ENCODE measurements at regions not wholly inside any gene's neighbourhood (a gene's known extent, or its start where the extent isn't known, plus 50 kb on each side); places are given as distances from the start of the nearest gene placed in this dataset.
"Not testable (repeated sequence)": the region's sequence is repeated elsewhere in the genome, so short reads cannot be mapped to it uniquely, and the experiment has no call there.

DNA sequence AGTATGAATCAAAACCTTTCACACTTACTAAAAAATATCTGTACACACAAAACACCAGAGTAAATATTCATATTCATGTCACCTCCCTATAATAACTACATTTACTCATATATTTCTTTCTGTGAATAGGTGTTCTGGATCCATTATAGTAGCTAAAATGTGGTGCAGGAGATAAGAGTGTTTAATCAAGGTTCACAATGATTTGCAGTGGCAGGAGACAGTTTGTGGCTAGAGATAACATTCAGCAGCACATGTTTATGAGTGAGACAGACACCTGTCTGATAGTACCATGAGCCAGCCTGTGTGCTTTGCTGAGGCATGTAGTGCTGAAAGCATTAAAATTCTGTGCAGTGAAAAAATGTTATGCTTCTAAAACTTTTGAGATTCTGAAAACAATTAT is 410.3 kb downstream of the SRGAP2C start:
- Histone ChIP-seq H3K4me1 (ENCODE audit: insufficient read depth) (no peaks in the 10 kb centered on the region), H3K9me3 (no peaks in the 10 kb centered on the region), H3K27me3 (no peaks in the 10 kb centered on the region), H3K4me3 (no peak overlapping the region), H3K36me3 (no peaks in the 10 kb centered on the region), H3K27ac (no peak overlapping the region)
- TF ChIP-seq, protein P1, sequence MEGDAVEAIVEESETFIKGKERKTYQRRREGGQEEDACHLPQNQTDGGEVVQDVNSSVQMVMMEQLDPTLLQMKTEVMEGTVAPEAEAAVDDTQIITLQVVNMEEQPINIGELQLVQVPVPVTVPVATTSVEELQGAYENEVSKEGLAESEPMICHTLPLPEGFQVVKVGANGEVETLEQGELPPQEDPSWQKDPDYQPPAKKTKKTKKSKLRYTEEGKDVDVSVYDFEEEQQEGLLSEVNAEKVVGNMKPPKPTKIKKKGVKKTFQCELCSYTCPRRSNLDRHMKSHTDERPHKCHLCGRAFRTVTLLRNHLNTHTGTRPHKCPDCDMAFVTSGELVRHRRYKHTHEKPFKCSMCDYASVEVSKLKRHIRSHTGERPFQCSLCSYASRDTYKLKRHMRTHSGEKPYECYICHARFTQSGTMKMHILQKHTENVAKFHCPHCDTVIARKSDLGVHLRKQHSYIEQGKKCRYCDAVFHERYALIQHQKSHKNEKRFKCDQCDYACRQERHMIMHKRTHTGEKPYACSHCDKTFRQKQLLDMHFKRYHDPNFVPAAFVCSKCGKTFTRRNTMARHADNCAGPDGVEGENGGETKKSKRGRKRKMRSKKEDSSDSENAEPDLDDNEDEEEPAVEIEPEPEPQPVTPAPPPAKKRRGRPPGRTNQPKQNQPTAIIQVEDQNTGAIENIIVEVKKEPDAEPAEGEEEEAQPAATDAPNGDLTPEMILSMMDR (IDR thresholded peaks at IDR 0.05): no peak
- TF ChIP-seq POLR2A (IDR thresholded peaks at IDR 0.05) (no peak), EP300 (IDR thresholded peaks at IDR 0.05) (no peak)
- intact Hi-C loops (cut with DNase I): no loop called here
- DNase-seq: no peak

DNA sequence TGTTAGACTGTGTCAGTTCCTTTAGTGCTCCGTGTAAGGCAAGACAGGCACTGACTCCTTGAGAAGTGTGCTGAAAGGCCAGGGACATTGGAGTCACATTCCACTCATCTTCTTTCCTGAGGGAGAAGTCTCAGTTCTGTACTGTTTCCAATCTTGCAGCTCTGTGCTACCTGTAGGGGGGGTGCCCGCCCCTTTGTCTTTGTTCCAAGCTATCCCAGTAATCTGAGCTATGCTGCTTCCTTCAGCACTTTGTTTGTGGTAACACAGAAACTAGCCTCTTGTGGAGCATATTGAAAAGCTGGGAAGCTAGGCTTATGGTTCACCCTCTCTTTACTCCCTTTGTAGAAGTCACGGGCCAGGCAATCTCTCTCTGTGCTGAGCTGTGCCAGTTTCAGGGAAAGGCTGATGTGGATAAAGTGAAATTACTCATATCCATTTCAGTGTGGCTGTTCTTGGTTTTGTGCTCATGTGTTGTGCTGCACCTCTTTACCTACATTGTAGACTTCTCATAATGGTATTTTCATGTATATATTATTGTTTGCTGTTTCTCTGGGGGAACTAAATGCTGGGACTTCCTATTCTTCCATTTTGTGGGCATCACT is 420.2 kb downstream of the SRGAP2C start:
- DNase-seq; intact Hi-C loops (cut with DNase I): not testable (repeated sequence)
- 82% methylated on average over 1 of the region's 3 CpGs; no CpG with 5 or more reads in 2 of the 3 donors for WGBS, 3 donors

DNA sequence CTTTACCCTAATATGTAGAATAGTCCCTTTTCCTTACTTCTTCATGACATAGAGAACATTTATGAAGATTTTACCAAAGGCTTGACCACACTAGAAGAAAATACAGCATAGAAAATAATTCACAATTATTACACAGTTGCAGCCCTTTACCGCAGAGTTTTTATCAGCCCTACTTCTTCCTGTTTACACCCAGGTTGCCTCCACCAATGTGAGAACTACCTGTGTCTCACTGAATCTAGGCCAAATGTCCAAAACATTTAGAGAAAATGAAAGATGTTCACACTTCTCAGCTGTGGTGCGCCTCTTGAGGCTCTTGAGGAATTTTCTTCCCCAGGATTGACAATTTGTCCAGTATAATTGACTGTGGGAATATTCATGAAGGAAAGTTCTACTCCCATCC is 422.7 kb downstream of the SRGAP2C start:
- H3K9me3 ChIP-seq; intact Hi-C loops (cut with DNase I); H3K36me3 ChIP-seq; H3K4me3 ChIP-seq; H3K27ac ChIP-seq; H3K27me3 ChIP-seq; H3K4me1 ChIP-seq (ENCODE audit: insufficient read depth); DNase-seq: not testable (repeated sequence)
- no CpG with 5 or more reads among the region's 2 CpGs for WGBS, 3 donors

More for the DNA sequence above, 420.2 kb downstream of the SRGAP2C start:
- H3K4me3 ChIP-seq; H3K36me3 ChIP-seq; H3K9me3 ChIP-seq; H3K27ac ChIP-seq; H3K4me1 ChIP-seq (ENCODE audit: insufficient read depth); H3K27me3 ChIP-seq: not testable (repeated sequence)

All from ovary (tissue), 7 donors.